MM.1S (cell line): ENCODE measurements at regions not wholly inside any gene's neighbourhood (a gene's known extent, or its start where the extent isn't known, plus 50 kb on each side); places are given as distances from the start of the nearest gene placed in this dataset.

ENCODE experiments used
- DNase-seq: peaks from one replicate; pipeline ENCODE4 v3.0.0-alpha.2; 2015
- H2AFZ ChIP-seq: fragments of 300-600 bp; sonication (generic); 2 replicates; pipeline ENCODE4 v1.6.0; 2016; ENCODE audit warnings: antibody characterized with exemption, low read length
- H3F3A ChIP-seq: fragments of 300-600 bp; sonication (generic); 2 replicates; pipeline ENCODE4 v1.6.1; 2016; ENCODE audit warnings: mild to moderate bottlenecking, antibody characterized with exemption, low read length, moderate library complexity, mixed read lengths; ENCODE audit not compliant: insufficient read depth
- H3K27ac ChIP-seq: fragments of 300-600 bp; sonication (generic); 2 replicates; pipeline ENCODE4 v1.5.1; 2016; ENCODE audit warnings: mild to moderate bottlenecking, low read length
- H3K27me3 ChIP-seq: fragments of 300-600 bp; sonication (generic); replicated peaks from 2 replicates; pipeline ENCODE4 v1.6.0; 2016; ENCODE audit warnings: low read length; ENCODE audit not compliant: insufficient read depth
- H3K36me3 ChIP-seq: fragments of 300-600 bp; sonication (generic); replicated peaks from 2 replicates; pipeline ENCODE4 v1.6.1; 2016; ENCODE audit warnings: mild to moderate bottlenecking, low read length, mixed read lengths; ENCODE audit not compliant: insufficient read depth
- H3K4me1 ChIP-seq: fragments of 300-600 bp; sonication (generic); 2 replicates; pipeline ENCODE4 v1.6.1; 2016; ENCODE audit warnings: low read length, mixed read lengths
- H3K4me2 ChIP-seq: fragments of 300-600 bp; sonication (generic); 2 replicates; pipeline ENCODE4 v1.6.0; 2016; ENCODE audit warnings: low read depth, low read length
- H3K4me3 ChIP-seq: fragments of 300-600 bp; sonication (generic); 2 replicates; pipeline ENCODE4 v1.5.1; 2016; ENCODE audit warnings: low read length, mixed read lengths
- H3K79me2 ChIP-seq: fragments of 300-600 bp; sonication (generic); 2 replicates; pipeline ENCODE4 v1.6.1; 2016; ENCODE audit warnings: mixed run types, low read length, mixed read lengths
- H3K9ac ChIP-seq: fragments of 300-600 bp; sonication (generic); 2 replicates; pipeline ENCODE4 v1.6.1; 2016; ENCODE audit warnings: low read length, mixed read lengths
- H3K9me2 ChIP-seq: fragments of 300-600 bp; sonication (generic); replicated peaks from 2 replicates; pipeline ENCODE4 v1.6.1; 2016; ENCODE audit warnings: mild to moderate bottlenecking, low read length, mixed read lengths; ENCODE audit not compliant: insufficient read depth
- H3K9me3 ChIP-seq: fragments of 300-600 bp; sonication (generic); replicated peaks from 2 replicates; pipeline ENCODE4 v1.6.1; 2016; ENCODE audit warnings: mild to moderate bottlenecking, low read length, mixed read lengths; ENCODE audit not compliant: insufficient read depth
- H4K20me1 ChIP-seq: fragments of 300-600 bp; sonication (generic); 2 replicates; pipeline ENCODE4 v1.6.1; 2016; ENCODE audit warnings: mild to moderate bottlenecking, low read length, moderate library complexity, mixed read lengths; ENCODE audit not compliant: insufficient read depth
- EZH2 ChIP-seq: fragments of 300-600 bp; sonication (generic); optimal IDR thresholded peaks from 2 replicates; pipeline ENCODE3; 2017; ENCODE audit warnings: low read depth, mild to moderate bottlenecking, antibody characterized with exemption, low read length, mixed read lengths
- EZH2phosphoT487 ChIP-seq: fragments of 300-600 bp; sonication (generic); IDR thresholded peaks from 2 replicates; pipeline ENCODE4 v1.6.1; 2018; ENCODE audit warnings: antibody characterized with exemption, low read length
- TF ChIP-seq, protein P1 (sequence below): fragments of 300-600 bp; sonication (generic); IDR thresholded peaks from 2 replicates; pipeline ENCODE4 v1.5.1; 2016; ENCODE audit warnings: antibody characterized with exemption, low read length, mixed read lengths

DNA sequence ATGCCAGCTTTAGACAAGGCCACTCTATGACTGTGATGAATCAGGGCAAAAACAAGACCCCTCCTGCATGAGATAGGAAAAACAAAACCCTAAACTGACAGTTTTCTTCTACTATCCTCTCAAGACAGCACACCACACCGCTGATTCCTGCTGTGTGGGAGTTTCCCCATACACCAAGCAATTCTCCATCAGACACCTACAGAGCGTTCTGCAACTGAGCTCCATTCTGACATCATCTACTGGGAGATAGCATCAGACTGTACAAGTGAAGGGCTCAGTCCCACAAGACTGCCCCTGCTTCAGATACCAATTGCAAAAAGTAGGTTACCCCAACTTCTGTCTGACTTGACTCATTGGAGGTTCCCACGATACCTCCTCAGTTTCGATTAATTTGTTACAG lies 130.6 kb downstream of the TSN start:
- Histone ChIP-seq H3K9me3 (no peaks in the 10 kb centered on the region), H3K4me3 (no peak overlapping the region), H3K27me3 (no peaks in the 10 kb centered on the region), H3K36me3 (no peaks in the 10 kb centered on the region), H3K79me2 (no peaks in the 10 kb centered on the region), H4K20me1 (no peaks in the 10 kb centered on the region), H3K9ac (no peak overlapping the region), H2AFZ (no peak overlapping the region), H3K9me2 (no peaks in the 10 kb centered on the region), H3K4me2 (no peak overlapping the region), H3K27ac (no peak overlapping the region), H3K4me1 (no peaks in the 10 kb centered on the region), H3F3A (no peaks in the 10 kb centered on the region)
- DNase-seq: no peak
- TF ChIP-seq EZH2phosphoT487: no peak
- TF ChIP-seq, protein P1, sequence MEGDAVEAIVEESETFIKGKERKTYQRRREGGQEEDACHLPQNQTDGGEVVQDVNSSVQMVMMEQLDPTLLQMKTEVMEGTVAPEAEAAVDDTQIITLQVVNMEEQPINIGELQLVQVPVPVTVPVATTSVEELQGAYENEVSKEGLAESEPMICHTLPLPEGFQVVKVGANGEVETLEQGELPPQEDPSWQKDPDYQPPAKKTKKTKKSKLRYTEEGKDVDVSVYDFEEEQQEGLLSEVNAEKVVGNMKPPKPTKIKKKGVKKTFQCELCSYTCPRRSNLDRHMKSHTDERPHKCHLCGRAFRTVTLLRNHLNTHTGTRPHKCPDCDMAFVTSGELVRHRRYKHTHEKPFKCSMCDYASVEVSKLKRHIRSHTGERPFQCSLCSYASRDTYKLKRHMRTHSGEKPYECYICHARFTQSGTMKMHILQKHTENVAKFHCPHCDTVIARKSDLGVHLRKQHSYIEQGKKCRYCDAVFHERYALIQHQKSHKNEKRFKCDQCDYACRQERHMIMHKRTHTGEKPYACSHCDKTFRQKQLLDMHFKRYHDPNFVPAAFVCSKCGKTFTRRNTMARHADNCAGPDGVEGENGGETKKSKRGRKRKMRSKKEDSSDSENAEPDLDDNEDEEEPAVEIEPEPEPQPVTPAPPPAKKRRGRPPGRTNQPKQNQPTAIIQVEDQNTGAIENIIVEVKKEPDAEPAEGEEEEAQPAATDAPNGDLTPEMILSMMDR: no peak
- TF ChIP-seq EZH2: no peak

DNA sequence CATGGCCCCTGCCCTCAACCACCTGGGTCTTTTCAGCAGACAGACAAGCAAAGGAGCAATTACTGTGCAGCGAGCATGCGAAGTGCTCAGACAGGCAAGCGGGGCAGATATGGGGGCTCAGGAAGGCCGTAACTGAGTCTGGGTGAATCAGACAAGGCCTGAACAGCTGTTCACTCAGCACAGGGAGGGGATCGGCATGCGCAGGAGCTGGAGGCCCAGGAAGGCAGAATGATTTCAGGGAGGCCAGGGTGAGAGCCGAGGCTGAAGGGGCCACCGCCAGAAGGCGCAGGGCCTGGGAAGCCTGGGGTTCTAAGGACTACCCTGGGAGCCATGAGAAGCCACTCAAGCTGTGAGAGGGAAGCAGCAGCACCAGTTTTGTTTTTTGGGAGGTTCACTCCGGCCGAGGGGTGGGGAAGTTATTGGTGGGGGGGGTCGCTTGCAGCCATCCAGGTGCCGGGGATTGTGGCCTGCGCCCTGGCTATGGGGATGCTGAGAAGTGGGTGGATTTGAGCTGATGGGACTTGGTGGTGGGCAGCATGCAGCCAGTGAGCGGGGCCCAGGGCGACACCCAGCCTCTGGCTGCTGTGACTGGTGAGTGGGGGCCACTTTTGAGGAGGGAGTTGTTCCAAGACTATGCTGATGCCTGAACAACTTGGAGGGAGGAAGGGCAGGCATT lies 132.2 kb downstream of the TSN start:
- H3K4me1 ChIP-seq: no peaks in the 10 kb centered on the region
- no peaks in the 10 kb centered on the region for H3K79me2 ChIP-seq
- no peaks in the 10 kb centered on the region for H3K9me3 ChIP-seq
- no peaks in the 10 kb centered on the region for H4K20me1 ChIP-seq
- no peak overlapping the region for H2AFZ ChIP-seq
- no peaks in the 10 kb centered on the region for H3K36me3 ChIP-seq
- no peak for DNase-seq
- no peak overlapping the region for H3K4me2 ChIP-seq
- no peak overlapping the region for H3K27ac ChIP-seq
- H3K9me2 ChIP-seq: no peaks in the 10 kb centered on the region
- no peak overlapping the region for H3K4me3 ChIP-seq
- no peak overlapping the region for H3K9ac ChIP-seq
- no peak for TF ChIP-seq EZH2phosphoT487
- no peaks in the 10 kb centered on the region for H3F3A ChIP-seq
- no peaks in the 10 kb centered on the region for H3K27me3 ChIP-seq

DNA sequence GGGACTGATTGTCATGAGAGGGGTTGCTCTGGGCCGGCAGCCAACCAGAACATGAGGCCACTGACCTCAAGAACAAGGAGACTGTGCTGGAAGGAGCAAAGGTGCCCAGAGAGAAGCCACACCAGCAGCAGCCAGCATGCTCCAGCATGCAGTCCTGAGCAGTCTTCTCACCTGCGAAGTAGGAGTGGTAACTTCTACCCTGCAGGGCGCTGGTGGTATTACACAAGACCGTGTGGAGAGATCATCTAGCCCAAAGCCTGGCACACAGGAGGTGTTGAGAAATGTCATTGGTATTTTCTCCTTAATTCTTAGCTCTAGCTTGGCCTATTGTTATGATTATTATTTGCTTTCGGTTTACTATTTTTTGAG lies 132.7 kb downstream of the TSN start:
- H3K9me2 ChIP-seq: no peaks in the 10 kb centered on the region
- H3K4me1 ChIP-seq: no peaks in the 10 kb centered on the region
- H3K4me2 ChIP-seq: no peak overlapping the region
- no peaks in the 10 kb centered on the region for H3K27me3 ChIP-seq
- peak; percentile 15 for DNase-seq
- no peaks in the 10 kb centered on the region for H3K9me3 ChIP-seq
- no peak overlapping the region for H2AFZ ChIP-seq
- H3K4me3 ChIP-seq: no peak overlapping the region
- H3K79me2 ChIP-seq: no peaks in the 10 kb centered on the region
- H3F3A ChIP-seq: no peaks in the 10 kb centered on the region
- no peaks in the 10 kb centered on the region for H4K20me1 ChIP-seq
- TF ChIP-seq EZH2: no peak
- TF ChIP-seq, protein P1: peak; percentile 33
- H3K36me3 ChIP-seq: no peaks in the 10 kb centered on the region
- no peak overlapping the region for H3K27ac ChIP-seq
- no peak overlapping the region for H3K9ac ChIP-seq

DNA sequence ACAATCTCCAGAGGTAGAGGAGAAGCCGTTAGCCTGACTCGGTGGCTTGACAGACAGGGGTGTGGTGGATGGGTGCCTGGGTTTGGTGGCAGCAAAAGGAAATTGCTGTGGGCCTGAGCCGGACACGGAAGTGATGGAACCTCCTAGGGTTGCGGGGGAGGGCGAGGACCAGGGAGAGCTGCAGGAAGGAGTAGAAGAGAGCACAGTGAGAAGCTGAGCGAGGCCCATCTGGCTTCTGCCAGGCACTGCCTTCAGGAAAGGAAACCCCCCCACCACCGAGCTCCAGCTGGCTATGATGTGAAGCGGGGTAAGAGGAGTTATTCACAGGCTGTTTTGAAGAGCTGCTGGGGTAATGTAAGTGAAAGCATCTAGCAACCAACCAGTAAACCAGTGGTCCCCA lies 134.6 kb downstream of the TSN start:
- Histone ChIP-seq H3K9ac (no peak overlapping the region), H4K20me1 (no peaks in the 10 kb centered on the region)

More for the DNA sequence above, 134.6 kb downstream of the TSN start:
- no peaks in the 10 kb centered on the region for H3K9me2 ChIP-seq
- no peak overlapping the region for H3K4me3 ChIP-seq
- H3K4me2 ChIP-seq: no peak overlapping the region
- H3F3A ChIP-seq: no peaks in the 10 kb centered on the region
- H3K27me3 ChIP-seq: no peaks in the 10 kb centered on the region
- no peaks in the 10 kb centered on the region for H3K9me3 ChIP-seq
- no peaks in the 10 kb centered on the region for H3K79me2 ChIP-seq
- no peaks in the 10 kb centered on the region for H3K4me1 ChIP-seq
- no peak overlapping the region for H3K27ac ChIP-seq
- H3K36me3 ChIP-seq: no peaks in the 10 kb centered on the region
- DNase-seq: no peak
- TF ChIP-seq EZH2 (no peak), EZH2phosphoT487 (no peak)
- TF ChIP-seq, protein P1: no peak
- no peak overlapping the region for H2AFZ ChIP-seq
